HG03060 (cell line): ENCODE measurements at regions not wholly inside any gene's neighbourhood (a gene's known extent, or its start where the extent isn't known, plus 50 kb on each side); places are given as distances from the start of the nearest gene placed in this dataset.
A peak's percentile ranks its signal among the peaks of the same experiment; 100 is the strongest.
"Not testable (repeated sequence)": the region's sequence is repeated elsewhere in the genome, so short reads cannot be mapped to it uniquely, and the experiment has no call there.

ENCODE experiments used
- ATAC-seq: cut with Tn5 transposase; IDR thresholded peaks from one replicate; pipeline ENCODE4 v1.9.1; 2021; ENCODE audit warnings: low read depth, moderate number of reproducible peaks; ENCODE audit not compliant: unreplicated experiment

DNA sequence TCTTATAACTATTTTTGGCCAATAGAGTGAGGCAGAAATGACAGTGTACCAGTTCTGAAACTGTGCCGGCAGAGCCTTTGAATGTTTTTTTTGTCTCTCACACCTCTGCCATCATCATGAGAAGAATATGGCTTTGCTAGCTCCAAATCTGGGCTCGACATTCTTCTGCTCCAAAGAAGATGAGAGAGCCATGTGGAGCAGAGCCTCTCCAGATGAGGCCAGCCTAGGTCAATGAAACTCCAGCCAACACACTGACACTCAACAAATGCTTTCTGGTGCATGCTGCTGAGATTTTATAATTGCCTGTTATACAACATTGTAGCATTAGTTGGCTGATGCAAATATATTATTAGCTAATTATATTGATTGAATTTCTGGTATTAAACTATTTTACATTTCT, 154.7 kb downstream of the SLC38A4 start:
- ATAC-seq = no peak

DNA sequence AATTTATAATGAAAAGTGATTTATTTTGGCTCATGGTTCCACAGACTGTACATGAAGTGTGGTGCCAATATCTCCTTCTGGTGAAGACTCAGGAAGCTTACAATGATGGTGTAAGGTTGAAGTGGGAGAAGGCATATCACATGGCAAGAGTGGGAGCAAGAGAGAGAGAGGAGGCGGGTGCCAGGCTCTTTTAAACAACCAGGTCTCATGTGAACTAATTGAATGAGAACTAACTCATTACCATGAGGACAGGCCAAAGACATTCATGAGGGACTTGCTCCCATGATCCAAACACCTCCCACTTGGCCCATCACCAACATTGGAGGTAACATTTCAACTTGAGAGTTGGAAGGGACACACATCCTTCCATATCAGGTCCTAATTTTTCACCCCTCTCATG, 155.2 kb downstream of the SLC38A4 start:
- no peak for ATAC-seq

DNA sequence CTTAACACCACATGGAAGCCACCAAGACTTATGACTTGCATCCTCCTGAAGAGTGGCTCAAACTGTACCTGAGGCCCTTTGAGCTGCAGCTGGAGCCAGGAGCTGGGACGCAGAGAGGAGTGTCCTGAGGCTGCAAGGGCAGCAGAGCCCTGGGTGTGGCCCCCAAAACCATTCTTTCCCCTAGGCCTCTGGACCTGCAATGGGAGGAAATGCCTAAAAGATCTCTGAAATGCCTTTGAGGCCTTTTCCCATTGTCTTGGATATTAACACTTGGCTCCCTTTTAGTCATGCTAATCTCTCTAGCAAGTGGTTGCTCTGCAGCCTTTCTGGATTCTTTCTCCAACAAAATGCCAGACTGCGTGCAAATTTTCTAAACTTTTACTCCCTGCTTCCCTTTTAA, 156.1 kb downstream of the SLC38A4 start:
- no peak for ATAC-seq

DNA sequence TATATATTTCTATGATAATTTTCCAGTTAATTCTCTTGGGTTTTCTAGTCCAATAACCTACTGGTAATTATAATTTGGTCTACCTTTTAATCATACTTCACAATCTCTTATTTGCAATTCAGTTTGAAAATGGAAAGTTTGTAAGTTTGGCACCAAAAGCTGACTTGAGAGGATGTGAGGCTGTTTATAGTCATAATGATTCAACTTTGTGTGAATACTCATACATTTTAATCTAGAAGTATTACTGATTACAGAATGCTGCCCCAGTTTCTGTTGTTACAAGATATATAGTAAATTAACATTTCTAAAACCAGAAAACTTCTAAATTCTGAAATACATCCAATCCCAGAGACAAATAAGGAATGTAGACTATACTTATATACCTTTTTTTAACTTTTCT, 158.2 kb downstream of the SLC38A4 start:
- no peak for ATAC-seq

- no peak for ATAC-seq
These were observed 161.0 kb downstream of the SLC38A4 start for GRCh38 chr12:46664761-46665287.

DNA sequence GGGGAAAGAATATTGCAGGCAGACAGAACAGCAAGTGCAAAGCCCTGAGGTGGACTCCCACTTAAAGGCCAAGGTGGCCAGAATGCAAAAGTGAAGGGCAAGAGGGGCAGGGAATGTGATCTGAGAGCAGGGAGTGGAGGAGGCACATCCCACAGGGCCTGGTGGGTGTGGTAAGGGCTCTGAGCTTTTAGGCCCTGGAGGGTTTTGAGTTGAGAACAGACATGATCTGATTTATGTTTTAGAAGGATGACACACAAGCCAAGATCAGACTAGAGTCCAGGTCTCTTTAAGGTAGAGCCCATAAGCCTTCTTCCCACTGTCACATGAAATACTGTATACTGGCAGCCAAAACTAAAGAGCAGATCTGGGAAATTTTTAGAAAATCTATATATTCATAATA, 162.5 kb downstream of the SLC38A4 start:
- no peak for ATAC-seq

- peak; percentile 72 for ATAC-seq
These were observed 164.5 kb downstream of the SLC38A4 start for GRCh38 chr12:46661110-46661845.

DNA sequence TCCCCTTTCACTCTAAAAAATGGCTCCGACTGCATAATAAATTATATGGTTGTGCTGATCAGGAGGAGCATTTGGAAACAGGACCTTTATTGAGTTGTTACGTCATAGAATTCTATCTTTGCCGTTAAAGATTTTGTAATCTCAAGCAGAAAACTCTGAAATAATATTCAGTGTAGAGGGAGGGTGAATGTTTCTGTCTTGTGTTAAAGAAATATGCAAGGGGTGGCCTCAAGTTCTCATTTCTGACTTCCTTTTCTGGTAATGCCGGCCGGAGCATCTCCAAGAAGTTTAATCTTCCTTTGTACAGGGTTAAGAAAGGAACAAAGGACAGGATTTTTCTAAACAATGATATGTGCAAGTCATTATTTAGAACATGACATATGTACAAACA, 165.1 kb downstream of the SLC38A4 start:
- ATAC-seq = no peak

GRCh38 chr12:46660276-46660675, 165.5 kb downstream of the SLC38A4 start:
- ATAC-seq = no peak

- ATAC-seq = no peak
These were observed 166.0 kb downstream of the SLC38A4 start for GRCh38 chr12:46659824-46660223.

DNA sequence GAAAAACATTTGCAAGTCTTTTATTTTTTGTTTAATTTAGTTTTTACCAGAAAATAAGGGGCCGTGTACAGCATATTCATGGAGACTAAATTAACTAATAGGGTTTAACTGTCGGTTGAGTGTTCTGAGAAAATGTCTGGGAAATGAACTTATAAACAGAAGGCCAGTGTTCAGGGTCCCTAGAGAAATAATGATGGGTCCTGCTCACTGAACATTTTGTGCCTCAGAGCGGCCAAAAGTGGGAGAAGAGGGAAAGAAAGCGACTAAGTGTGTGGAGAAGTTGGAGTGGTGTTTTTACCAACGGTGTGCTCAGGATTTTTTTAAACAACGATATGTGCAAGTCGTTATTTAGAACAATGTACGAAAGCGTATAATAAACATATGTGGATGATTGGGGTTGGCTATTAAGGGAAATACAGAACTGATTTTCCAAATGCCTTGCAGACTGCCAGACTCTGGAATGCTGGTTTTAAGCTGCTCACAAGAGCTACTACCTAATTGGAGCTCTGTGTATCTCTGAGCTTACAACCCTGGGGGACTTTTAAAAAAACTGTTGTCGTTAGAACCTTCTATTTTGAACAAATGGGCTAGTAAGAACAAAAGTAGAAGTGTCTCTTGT, 166.7 kb downstream of the SLC38A4 start:
- no peak for ATAC-seq

- ATAC-seq = no peak
These were observed 168.1 kb downstream of the SLC38A4 start for GRCh38 chr12:46657453-46658411.

DNA sequence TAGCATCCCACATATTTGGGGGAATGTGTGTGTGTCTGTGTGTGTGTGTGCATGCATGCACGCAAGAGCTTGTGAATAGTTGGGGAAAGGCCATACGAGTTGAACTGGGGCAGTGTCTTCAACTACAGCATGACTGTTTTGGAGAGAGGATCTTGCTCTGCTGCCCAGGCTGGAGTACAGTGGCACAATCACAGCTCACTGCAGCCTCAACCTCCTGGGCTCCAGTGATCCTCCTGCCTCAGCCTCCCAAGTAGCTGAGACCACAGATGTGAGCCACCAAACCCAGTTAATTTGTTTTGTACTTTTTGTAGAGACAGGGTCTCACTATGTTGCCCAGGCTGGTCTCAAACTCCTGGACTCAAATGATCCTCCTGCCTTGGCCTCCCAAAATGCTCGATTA, 169.8 kb downstream of the SLC38A4 start:
- not testable (repeated sequence) for ATAC-seq

DNA sequence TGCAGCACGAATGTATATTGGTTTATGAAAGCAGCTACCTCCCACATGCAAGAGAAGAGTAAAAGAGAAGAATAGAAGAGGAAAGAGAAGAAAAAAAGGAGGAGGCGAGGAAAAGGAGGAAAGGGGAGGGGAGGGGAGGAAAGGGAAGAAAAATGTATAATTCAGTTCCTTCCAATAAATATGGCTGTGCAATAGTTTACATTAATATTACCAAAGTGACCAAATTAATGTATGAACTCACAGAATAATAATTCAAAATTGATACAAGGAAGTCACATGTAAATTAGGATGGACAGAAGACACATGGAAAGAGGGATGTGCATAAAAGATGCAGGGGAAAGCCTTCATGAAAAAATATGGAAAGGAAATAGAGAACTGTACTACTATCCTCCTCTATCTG, 172.5 kb downstream of the SLC38A4 start:
- no peak for ATAC-seq

GRCh38 chr12:46652692-46653091, 173.1 kb downstream of the SLC38A4 start:
- ATAC-seq = no peak

GRCh38 chr12:46650688-46651087, 175.1 kb downstream of the SLC38A4 start:
- ATAC-seq = no peak

- no peak for ATAC-seq
These were observed 176.4 kb downstream of the SLC38A4 start for GRCh38 chr12:46649433-46649832.

GRCh38 chr12:46647034-46647433, 178.8 kb downstream of the SLC38A4 start:
- no peak for ATAC-seq

- ATAC-seq = not testable (repeated sequence)
These were observed 184.1 kb downstream of the SLC38A4 start for GRCh38 chr12:46641649-46642048.

DNA sequence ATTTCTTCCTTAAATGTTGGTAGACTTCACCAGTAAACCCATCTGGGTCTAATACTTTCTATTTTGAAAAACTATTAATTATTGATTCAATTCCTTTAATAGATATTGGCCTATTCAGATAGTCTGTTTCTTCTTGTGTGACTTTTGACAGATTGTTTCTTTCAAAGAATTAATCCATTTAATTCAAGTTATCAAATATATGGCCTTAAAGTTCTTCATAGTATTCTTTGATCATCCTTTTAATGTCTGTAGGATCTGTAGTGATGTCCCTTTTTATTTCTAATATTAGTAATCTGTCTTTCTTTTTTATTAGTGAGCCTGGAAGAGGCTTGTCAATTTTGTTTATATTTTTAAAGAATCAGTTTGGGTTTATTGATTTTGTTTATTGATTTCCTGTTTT, 190.0 kb downstream of the SLC38A4 start:
- no peak for ATAC-seq
